ENCODE measurements at regions not wholly inside any gene's neighbourhood (a gene's known extent, or its start where the extent isn't known, plus 50 kb on each side); places are given as distances from the start of the nearest gene placed in this dataset.

GRCh38 chr3:112736805-112737566, 96.0 kb upstream of the CCDC80 start:
- H3K4me1 ChIP-seq = no peaks in the 10 kb centered on the region
- no peak for DNase-seq
- TF ChIP-seq, protein P1, sequence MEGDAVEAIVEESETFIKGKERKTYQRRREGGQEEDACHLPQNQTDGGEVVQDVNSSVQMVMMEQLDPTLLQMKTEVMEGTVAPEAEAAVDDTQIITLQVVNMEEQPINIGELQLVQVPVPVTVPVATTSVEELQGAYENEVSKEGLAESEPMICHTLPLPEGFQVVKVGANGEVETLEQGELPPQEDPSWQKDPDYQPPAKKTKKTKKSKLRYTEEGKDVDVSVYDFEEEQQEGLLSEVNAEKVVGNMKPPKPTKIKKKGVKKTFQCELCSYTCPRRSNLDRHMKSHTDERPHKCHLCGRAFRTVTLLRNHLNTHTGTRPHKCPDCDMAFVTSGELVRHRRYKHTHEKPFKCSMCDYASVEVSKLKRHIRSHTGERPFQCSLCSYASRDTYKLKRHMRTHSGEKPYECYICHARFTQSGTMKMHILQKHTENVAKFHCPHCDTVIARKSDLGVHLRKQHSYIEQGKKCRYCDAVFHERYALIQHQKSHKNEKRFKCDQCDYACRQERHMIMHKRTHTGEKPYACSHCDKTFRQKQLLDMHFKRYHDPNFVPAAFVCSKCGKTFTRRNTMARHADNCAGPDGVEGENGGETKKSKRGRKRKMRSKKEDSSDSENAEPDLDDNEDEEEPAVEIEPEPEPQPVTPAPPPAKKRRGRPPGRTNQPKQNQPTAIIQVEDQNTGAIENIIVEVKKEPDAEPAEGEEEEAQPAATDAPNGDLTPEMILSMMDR (IDR thresholded peaks at IDR 0.05) = no peak
- intact Hi-C loops (cut with DNase I) = loop anchor here (10.0 kb wide), 1 partner anchor 78 kb away; no protein-coding TSS in a partner anchor
- no peak overlapping the region for H3K9ac ChIP-seq (ENCODE audit: low read depth in 2 of 2, low read length in 2 of 2)
- no peak overlapping the region for H3K4me3 ChIP-seq
- no peaks in the 10 kb centered on the region for H3K36me3 ChIP-seq
- H3K27ac ChIP-seq = no peak overlapping the region
- H3K27me3 ChIP-seq = no peaks in the 10 kb centered on the region
- no peaks in the 10 kb centered on the region for H3K9me3 ChIP-seq

- Histone ChIP-seq H3K4me3 (no peak overlapping the region), H3K9me3 (no peaks in the 10 kb centered on the region), H3K27ac (no peak overlapping the region), H3K9ac (ENCODE audit: low read depth in 2 of 2, low read length in 2 of 2) (no peak overlapping the region), H3K27me3 (no peaks in the 10 kb centered on the region), H3K4me1 (no peaks in the 10 kb centered on the region), H3K36me3 (no peaks in the 10 kb centered on the region)
- no peak for DNase-seq
- TF ChIP-seq, protein P1 (IDR thresholded peaks at IDR 0.05) = no peak
- intact Hi-C loops (cut with DNase I) = loop anchor here (10.0 kb wide), 1 partner anchor 78 kb away; no protein-coding TSS in a partner anchor
Observed at GRCh38 chr3:112736386-112736785, 95.4 kb upstream of the CCDC80 start.

DNA sequence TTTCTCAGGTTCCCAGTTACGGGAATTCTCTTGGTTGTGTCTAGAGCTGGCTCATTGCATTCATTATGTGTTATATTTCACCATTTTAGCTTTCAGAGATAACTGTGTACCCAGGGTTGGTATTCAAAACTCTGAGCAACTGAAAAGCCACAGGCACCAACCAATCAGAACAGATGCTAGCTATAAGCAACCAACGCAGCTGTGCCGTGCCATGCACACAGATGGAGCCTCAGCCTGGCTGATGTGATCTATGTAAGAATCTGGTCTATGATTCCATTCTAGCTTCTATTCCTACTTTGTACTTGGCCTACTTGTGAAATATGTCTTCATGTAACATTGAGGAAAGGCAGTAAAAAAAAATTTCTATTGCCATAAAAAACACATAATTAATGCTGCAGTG, 95.0 kb upstream of the CCDC80 start:
- Histone ChIP-seq H3K4me3 (no peak overlapping the region), H3K27ac (no peak overlapping the region), H3K27me3 (no peaks in the 10 kb centered on the region), H3K9me3 (no peaks in the 10 kb centered on the region), H3K9ac (ENCODE audit: low read depth in 2 of 2, low read length in 2 of 2) (no peak overlapping the region), H3K36me3 (no peaks in the 10 kb centered on the region), H3K4me1 (no peaks in the 10 kb centered on the region)
- no peak for DNase-seq
- intact Hi-C loops (cut with DNase I) = loop anchor here (10.0 kb wide), 1 partner anchor 79 kb away; no protein-coding TSS in a partner anchor
- TF ChIP-seq, protein P1 (IDR thresholded peaks at IDR 0.05) = no peak

DNA sequence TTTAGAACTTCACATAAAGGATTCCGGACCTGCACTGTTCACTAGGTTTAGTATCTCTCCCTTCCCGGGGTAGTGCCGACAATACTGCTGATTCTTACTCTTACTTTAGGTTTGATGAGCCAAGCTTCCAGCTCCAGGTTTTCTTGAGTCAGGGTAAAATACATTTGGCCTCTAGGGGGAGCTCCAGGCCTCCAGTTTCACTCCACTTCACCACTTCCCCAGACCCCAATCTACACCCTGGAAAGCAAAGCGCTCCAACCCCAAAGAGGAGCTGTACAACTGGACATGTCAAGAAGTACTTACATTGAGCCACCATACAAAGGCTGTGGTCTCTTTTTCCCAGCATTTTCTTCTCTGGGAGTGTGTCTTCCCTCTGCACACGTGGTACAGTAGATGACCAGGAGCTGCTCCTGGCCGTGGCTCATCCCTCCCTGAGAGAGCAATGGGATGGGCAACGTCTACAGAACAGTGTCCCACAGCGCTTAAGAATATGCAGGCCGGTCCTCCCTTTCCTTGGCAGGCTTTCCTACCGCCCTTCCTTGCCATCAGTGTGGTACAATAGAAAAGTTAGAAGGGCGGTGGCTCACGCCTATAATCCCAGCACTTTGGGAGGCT, 93.9 kb upstream of the CCDC80 start:
- Histone ChIP-seq H3K9me3 (no peaks in the 10 kb centered on the region), H3K4me1 (no peaks in the 10 kb centered on the region), H3K9ac (ENCODE audit: low read depth in 2 of 2, low read length in 2 of 2) (no peak overlapping the region), H3K36me3 (no peaks in the 10 kb centered on the region), H3K27ac (no peak overlapping the region), H3K4me3 (no peak overlapping the region), H3K27me3 (no peaks in the 10 kb centered on the region)
- TF ChIP-seq, protein P1 (IDR thresholded peaks at IDR 0.05) = peak; percentile 63
- DNase-seq = peak; percentile 69
- intact Hi-C loops (cut with DNase I) = loop anchor here (5.0 to 10.0 kb wide), 2 partner anchors 80 to 242 kb away; partner anchors contain the start of gene CD200R1

- Histone ChIP-seq H3K36me3 (no peaks in the 10 kb centered on the region), H3K9me3 (no peaks in the 10 kb centered on the region), H3K4me1 (no peaks in the 10 kb centered on the region), H3K9ac (ENCODE audit: low read depth in 2 of 2, low read length in 2 of 2) (no peak overlapping the region), H3K27ac (no peak overlapping the region), H3K4me3 (no peak overlapping the region), H3K27me3 (no peaks in the 10 kb centered on the region)
- TF ChIP-seq, protein P1 (IDR thresholded peaks at IDR 0.05) = no peak
- DNase-seq = no peak
- intact Hi-C loops (cut with DNase I) = loop anchor here (5.0 to 10.0 kb wide), 2 partner anchors 81 to 243 kb away; partner anchors contain the start of gene CD200R1
Observed at GRCh38 chr3:112734171-112734570, 93.2 kb upstream of the CCDC80 start.

Measured in colonic mucosa (tissue), 4 donors.